DOHH2 (cell line): ENCODE measurements at regions not wholly inside any gene's neighbourhood (a gene's known extent, or its start where the extent isn't known, plus 50 kb on each side); places are given as distances from the start of the nearest gene placed in this dataset.
A peak's percentile ranks its signal among the peaks of the same experiment; 100 is the strongest.

ENCODE experiments used
- H3F3A ChIP-seq: fragments of 200-600 bp; sonication (generic), shearing (Covaris generic); 2 replicates; pipeline ENCODE4 v1.6.0; 2016; ENCODE audit warnings: antibody characterized with exemption, mild to moderate bottlenecking; ENCODE audit not compliant: control insufficient read depth, insufficient read depth
- H3K27ac ChIP-seq: fragments of 200-600 bp; sonication (generic); 2 replicates; pipeline ENCODE4 v1.5.1; 2014; ENCODE audit warnings: low read depth, mild to moderate bottlenecking, low read length, moderate library complexity
- H3K27me3 ChIP-seq: fragments of 200-600 bp; sonication (generic); 2 replicates; pipeline ENCODE4 v1.6.1; 2014; ENCODE audit warnings: mild to moderate bottlenecking, low read length, mixed read lengths; ENCODE audit not compliant: control insufficient read depth
- H3K36me3 ChIP-seq: fragments of 200-600 bp; sonication (generic); 2 replicates; pipeline ENCODE4 v1.6.1; 2014; ENCODE audit warnings: mild to moderate bottlenecking, low read length, moderate library complexity, mixed read lengths; ENCODE audit not compliant: control insufficient read depth
- H3K4me1 ChIP-seq: fragments of 200-600 bp; sonication (generic); 2 replicates; pipeline ENCODE4 v1.6.1; 2014; ENCODE audit warnings: mild to moderate bottlenecking, low read length, mixed read lengths; ENCODE audit not compliant: control insufficient read depth
- H3K4me2 ChIP-seq: fragments of 200-600 bp; sonication (generic); 2 replicates; pipeline ENCODE4 v1.6.0; 2014; ENCODE audit warnings: mild to moderate bottlenecking, low read length, moderate library complexity
- H3K4me3 ChIP-seq: fragments of 200-600 bp; sonication (generic); 2 replicates; pipeline ENCODE4 v1.5.1; 2014; ENCODE audit warnings: mild to moderate bottlenecking, low read length, mixed read lengths
- H3K79me2 ChIP-seq: fragments of 200-600 bp; sonication (generic); 2 replicates; pipeline ENCODE4 v1.6.1; 2014; ENCODE audit warnings: mild to moderate bottlenecking, low read length, mixed read lengths; ENCODE audit not compliant: control insufficient read depth
- H3K9me2 ChIP-seq: fragments of 200-600 bp; sonication (generic); replicated peaks from 2 replicates; pipeline ENCODE4 v1.6.1; 2014; ENCODE audit warnings: mild to moderate bottlenecking, low read length, mixed read lengths; ENCODE audit not compliant: control insufficient read depth
- H3K9me3 ChIP-seq: fragments of 200-600 bp; sonication (generic); 2 replicates; pipeline ENCODE4 v1.6.1; 2014; ENCODE audit warnings: antibody characterized with exemption, low read length, mixed read lengths; ENCODE audit not compliant: control insufficient read depth, insufficient read depth
- H4K20me1 ChIP-seq: fragments of 200-600 bp; sonication (generic); 2 replicates; pipeline ENCODE4 v1.6.0; 2014; ENCODE audit warnings: low read depth, mild to moderate bottlenecking, antibody characterized with exemption, low read length, moderate library complexity; ENCODE audit not compliant: control insufficient read depth, insufficient read depth
- CTCF ChIP-seq: fragments of 200-600 bp; sonication (generic); IDR thresholded peaks from one replicate; pipeline ENCODE4 v1.5.1; 2014; ENCODE audit warnings: antibody characterized with exemption, mild to moderate bottlenecking, low read depth, low read length; ENCODE audit not compliant: poor library complexity, severe bottlenecking
- EZH2phosphoT487 ChIP-seq: fragments of 200-600 bp; sonication (generic); IDR thresholded peaks from 2 replicates; pipeline ENCODE4 v1.6.1; 2017; ENCODE audit warnings: borderline replicate concordance, mild to moderate bottlenecking, antibody characterized with exemption, low read length, moderate library complexity, mixed read lengths

GRCh38 chr14:97023871-97024270 is 226.7 kb downstream of the VRK1 start:
- no peaks in the 10 kb centered on the region for H3K36me3 ChIP-seq
- H3K4me3 ChIP-seq: no peak overlapping the region
- H3K4me1 ChIP-seq: peaks cover 21% of the 10 kb centered on the region
- no peak overlapping the region for H3K27ac ChIP-seq
- no peaks in the 10 kb centered on the region for H3K79me2 ChIP-seq
- no peaks in the 10 kb centered on the region for H3K9me3 ChIP-seq
- H3K9me2 ChIP-seq: no peaks in the 10 kb centered on the region
- TF ChIP-seq CTCF (no peak), EZH2phosphoT487 (no peak)
- H4K20me1 ChIP-seq: no peaks in the 10 kb centered on the region
- H3F3A ChIP-seq: no peaks in the 10 kb centered on the region
- H3K27me3 ChIP-seq: no peaks in the 10 kb centered on the region
- H3K4me2 ChIP-seq: no peak overlapping the region

- Histone ChIP-seq H3K4me2 (no peak overlapping the region), H3K36me3 (no peaks in the 10 kb centered on the region), H3K9me2 (no peaks in the 10 kb centered on the region), H3F3A (no peaks in the 10 kb centered on the region), H3K4me1 (peaks cover 21% of the 10 kb centered on the region), H3K27me3 (no peaks in the 10 kb centered on the region), H3K79me2 (no peaks in the 10 kb centered on the region), H3K9me3 (no peaks in the 10 kb centered on the region), H3K27ac (no peak overlapping the region), H4K20me1 (no peaks in the 10 kb centered on the region), H3K4me3 (no peak overlapping the region)
- TF ChIP-seq EZH2phosphoT487: no peak
- no peak for TF ChIP-seq CTCF
These were observed 227.1 kb downstream of the VRK1 start for GRCh38 chr14:97024300-97024699.

GRCh38 chr14:97025722-97026121 is 228.5 kb downstream of the VRK1 start:
- no peak for TF ChIP-seq CTCF
- TF ChIP-seq EZH2phosphoT487: no peak
- Histone ChIP-seq H3K9me3 (no peaks in the 10 kb centered on the region), H3K79me2 (no peaks in the 10 kb centered on the region), H3K4me3 (peak overlapping the region; percentile 46), H3K36me3 (no peaks in the 10 kb centered on the region), H4K20me1 (no peaks in the 10 kb centered on the region), H3F3A (no peaks in the 10 kb centered on the region), H3K4me1 (peaks cover 21% of the 10 kb centered on the region), H3K27me3 (no peaks in the 10 kb centered on the region), H3K4me2 (peak overlapping the region; percentile 55), H3K9me2 (no peaks in the 10 kb centered on the region), H3K27ac (no peak overlapping the region)
